ENCODE measurements at regions not wholly inside any gene's neighbourhood (a gene's known extent, or its start where the extent isn't known, plus 50 kb on each side); places are given as distances from the start of the nearest gene placed in this dataset.
"Not testable (repeated sequence)": the region's sequence is repeated elsewhere in the genome, so short reads cannot be mapped to it uniquely, and the experiment has no call there.

DNA sequence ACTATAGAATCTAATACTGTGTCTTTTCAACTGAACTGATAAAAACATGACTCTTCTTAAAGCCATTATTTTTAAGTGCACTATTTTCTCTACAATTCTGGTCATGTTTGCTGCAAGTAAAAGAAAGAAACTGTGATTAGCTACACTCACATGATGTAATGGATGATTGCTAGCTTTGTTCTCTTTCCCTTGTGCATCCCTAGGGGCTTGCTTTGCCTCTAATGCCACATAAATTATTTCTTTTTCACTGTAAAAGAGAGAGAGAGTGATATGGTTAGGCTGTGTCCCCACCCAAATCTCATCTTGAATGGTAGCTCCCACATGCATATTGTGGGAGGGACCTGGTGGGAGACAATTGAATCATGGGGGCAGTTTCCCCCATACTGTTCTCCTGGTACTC is 630.2 kb upstream of the NR3C2 start:
- Histone ChIP-seq H3K9me3 (ENCODE audit: low read length) (no peaks in the 10 kb centered on the region), H3K27ac (ENCODE audit: low read depth, low read length) (no peak overlapping the region), H3K9ac (ENCODE audit: low read length) (no peak overlapping the region), H3K4me1 (ENCODE audit: insufficient read depth, low read length) (no peaks in the 10 kb centered on the region), H3K4me3 (ENCODE audit: low read depth in 1 of 2, low read length in 2 of 2) (no peak overlapping the region), H3K36me3 (ENCODE audit: insufficient read depth, low read length) (no peaks in the 10 kb centered on the region), H3K27me3 (ENCODE audit: control insufficient read depth in 1 of 2, insufficient read depth in 2 of 2, low read length in 2 of 2) (no peaks in the 10 kb centered on the region)

DNA sequence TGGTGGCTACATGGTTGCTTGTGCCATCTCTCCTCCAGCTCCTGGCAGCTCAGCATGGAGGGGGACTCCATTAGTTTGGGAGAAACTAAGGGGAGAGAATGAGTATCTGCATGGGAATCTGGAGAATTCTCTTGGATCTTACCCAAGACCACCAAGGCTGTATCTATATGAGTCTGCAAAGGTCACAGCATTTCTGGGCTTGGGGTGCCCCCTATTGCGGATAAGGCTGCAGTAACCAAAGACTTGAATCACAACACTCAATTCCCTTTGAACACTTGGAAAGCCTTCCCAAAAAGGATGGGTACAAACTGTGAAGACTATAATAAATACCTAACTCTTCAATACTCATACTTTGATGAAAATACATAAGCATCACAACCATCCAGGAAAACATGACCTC is 623.5 kb upstream of the NR3C2 start:
- Histone ChIP-seq H3K27ac (ENCODE audit: low read depth, low read length) (no peak overlapping the region), H3K9ac (ENCODE audit: low read length) (no peak overlapping the region), H3K36me3 (ENCODE audit: insufficient read depth, low read length) (no peaks in the 10 kb centered on the region), H3K27me3 (ENCODE audit: control insufficient read depth in 1 of 2, insufficient read depth in 2 of 2, low read length in 2 of 2) (no peaks in the 10 kb centered on the region), H3K4me3 (ENCODE audit: low read depth in 1 of 2, low read length in 2 of 2) (no peak overlapping the region), H3K9me3 (ENCODE audit: low read length) (no peaks in the 10 kb centered on the region), H3K4me1 (ENCODE audit: insufficient read depth, low read length) (no peaks in the 10 kb centered on the region)

DNA sequence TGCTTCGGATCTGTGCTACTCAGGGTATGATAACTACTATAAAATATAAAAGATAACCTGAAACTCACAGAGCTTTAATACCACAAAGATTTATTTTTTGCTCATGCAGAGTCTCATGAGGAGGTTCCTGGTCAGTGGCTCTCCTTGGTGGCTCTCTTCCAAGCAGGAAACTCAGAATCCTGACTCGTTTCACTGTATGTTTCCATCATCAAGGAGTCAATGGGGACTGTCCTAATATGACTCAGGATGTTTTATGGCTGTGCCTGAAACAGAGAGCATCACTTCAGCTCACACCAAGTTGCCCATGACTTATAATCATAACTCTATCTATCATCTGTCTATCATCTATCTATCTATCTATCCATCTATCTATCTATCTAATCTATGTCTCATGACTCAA is 620.8 kb upstream of the NR3C2 start:
- Histone ChIP-seq H3K9ac (ENCODE audit: low read length) (no peak overlapping the region), H3K27ac (ENCODE audit: low read depth, low read length) (no peak overlapping the region), H3K27me3 (ENCODE audit: control insufficient read depth in 1 of 2, insufficient read depth in 2 of 2, low read length in 2 of 2) (no peaks in the 10 kb centered on the region), H3K4me1 (ENCODE audit: insufficient read depth, low read length) (no peaks in the 10 kb centered on the region), H3K36me3 (ENCODE audit: insufficient read depth, low read length) (no peaks in the 10 kb centered on the region), H3K9me3 (ENCODE audit: low read length) (no peaks in the 10 kb centered on the region), H3K4me3 (ENCODE audit: low read depth in 1 of 2, low read length in 2 of 2) (no peak overlapping the region)

DNA sequence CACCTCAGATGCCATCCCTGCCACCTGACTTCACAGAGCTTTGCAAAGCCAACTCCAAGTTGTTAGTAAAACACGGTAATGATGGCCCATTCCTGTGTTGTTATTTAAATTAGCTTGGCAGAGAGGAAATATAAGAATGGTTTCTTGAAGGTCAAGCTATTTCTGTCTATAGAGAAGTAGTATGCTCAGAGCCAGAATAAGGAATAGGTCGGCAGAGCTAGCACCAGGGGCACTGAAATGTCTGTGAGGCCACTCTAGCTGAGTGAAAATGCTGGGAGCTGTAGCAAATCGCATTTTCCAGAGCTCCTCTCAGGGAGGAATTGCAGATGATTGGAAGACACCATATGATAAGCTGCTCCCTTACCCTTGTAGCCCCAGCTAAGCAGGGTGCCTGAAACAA is 615.4 kb upstream of the NR3C2 start:
- H3K27ac ChIP-seq (ENCODE audit: low read depth, low read length), result no peak overlapping the region

DNA sequence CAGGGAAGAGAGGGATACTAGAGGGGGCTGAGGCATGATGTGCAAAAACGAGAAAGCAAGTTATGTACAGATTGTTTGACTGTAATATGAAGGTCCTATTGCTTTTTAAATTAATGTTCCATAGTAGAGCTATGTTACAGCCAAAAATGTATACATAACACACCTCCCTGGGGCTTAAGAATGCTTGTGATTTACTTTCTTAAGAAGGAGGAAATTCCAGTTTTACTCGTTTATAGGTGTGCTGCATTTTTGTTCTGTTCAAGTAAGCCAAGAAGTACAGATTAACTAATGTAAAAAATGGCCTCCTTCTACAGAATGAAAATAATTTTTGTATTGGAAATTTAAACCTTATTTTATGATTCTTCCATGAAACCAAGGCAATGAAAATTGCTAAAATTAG is 614.4 kb upstream of the NR3C2 start:
- no peak overlapping the region for H3K9ac ChIP-seq (ENCODE audit: low read length)
- H3K36me3 ChIP-seq (ENCODE audit: insufficient read depth, low read length), result no peaks in the 10 kb centered on the region
- no peaks in the 10 kb centered on the region for H3K4me1 ChIP-seq (ENCODE audit: insufficient read depth, low read length)
- no peak overlapping the region for H3K4me3 ChIP-seq (ENCODE audit: low read depth in 1 of 2, low read length in 2 of 2)
- H3K27ac ChIP-seq (ENCODE audit: low read depth, low read length), result no peak overlapping the region
- no peaks in the 10 kb centered on the region for H3K9me3 ChIP-seq (ENCODE audit: low read length)
- no peaks in the 10 kb centered on the region for H3K27me3 ChIP-seq (ENCODE audit: control insufficient read depth in 1 of 2, insufficient read depth in 2 of 2, low read length in 2 of 2)

More for the DNA sequence above, 615.4 kb upstream of the NR3C2 start:
- Histone ChIP-seq H3K36me3 (ENCODE audit: insufficient read depth, low read length) (no peaks in the 10 kb centered on the region), H3K4me3 (ENCODE audit: low read depth in 1 of 2, low read length in 2 of 2) (no peak overlapping the region), H3K4me1 (ENCODE audit: insufficient read depth, low read length) (no peaks in the 10 kb centered on the region), H3K9me3 (ENCODE audit: low read length) (no peaks in the 10 kb centered on the region), H3K27me3 (ENCODE audit: control insufficient read depth in 1 of 2, insufficient read depth in 2 of 2, low read length in 2 of 2) (no peaks in the 10 kb centered on the region), H3K9ac (ENCODE audit: low read length) (no peak overlapping the region)

GRCh38 chr4:149055624-149056023 is 613.4 kb upstream of the NR3C2 start:
- no peaks in the 10 kb centered on the region for H3K9me3 ChIP-seq (ENCODE audit: low read length)
- H3K4me1 ChIP-seq (ENCODE audit: insufficient read depth, low read length), result no peaks in the 10 kb centered on the region
- H3K4me3 ChIP-seq (ENCODE audit: low read depth in 1 of 2, low read length in 2 of 2), result no peak overlapping the region
- no peaks in the 10 kb centered on the region for H3K27me3 ChIP-seq (ENCODE audit: control insufficient read depth in 1 of 2, insufficient read depth in 2 of 2, low read length in 2 of 2)
- H3K9ac ChIP-seq (ENCODE audit: low read length), result no peak overlapping the region
- no peaks in the 10 kb centered on the region for H3K36me3 ChIP-seq (ENCODE audit: insufficient read depth, low read length)
- H3K27ac ChIP-seq (ENCODE audit: low read depth, low read length), result no peak overlapping the region

DNA sequence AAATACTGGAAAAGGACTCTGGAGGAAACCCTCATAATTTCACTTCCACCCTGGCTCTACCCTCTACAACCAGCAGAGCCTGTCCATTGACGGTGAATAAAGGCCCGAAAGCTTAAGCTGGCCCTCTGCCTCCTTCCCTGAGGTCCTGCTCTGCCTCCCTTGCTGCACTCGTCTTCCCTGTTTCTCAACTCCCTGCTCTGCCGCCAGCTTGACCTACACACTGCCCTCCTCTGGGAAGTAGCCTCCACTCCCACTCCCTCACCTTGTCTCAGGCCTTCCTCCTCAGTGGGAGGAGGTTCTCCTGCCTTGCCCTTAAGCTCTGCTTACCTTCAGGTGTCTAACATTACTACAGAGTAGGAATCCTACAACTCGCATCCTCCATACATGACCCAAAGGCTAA is 608.6 kb upstream of the NR3C2 start:
- no peaks in the 10 kb centered on the region for H3K36me3 ChIP-seq (ENCODE audit: insufficient read depth, low read length)
- H3K9me3 ChIP-seq (ENCODE audit: low read length), result no peaks in the 10 kb centered on the region
- no peak overlapping the region for H3K4me3 ChIP-seq (ENCODE audit: low read depth in 1 of 2, low read length in 2 of 2)
- H3K27me3 ChIP-seq (ENCODE audit: control insufficient read depth in 1 of 2, insufficient read depth in 2 of 2, low read length in 2 of 2), result no peaks in the 10 kb centered on the region
- no peak overlapping the region for H3K27ac ChIP-seq (ENCODE audit: low read depth, low read length)
- H3K4me1 ChIP-seq (ENCODE audit: insufficient read depth, low read length), result no peaks in the 10 kb centered on the region
- no peak overlapping the region for H3K9ac ChIP-seq (ENCODE audit: low read length)

GRCh38 chr4:149048451-149049143 is 606.4 kb upstream of the NR3C2 start:
- Histone ChIP-seq H3K36me3 (ENCODE audit: insufficient read depth, low read length) (no peaks in the 10 kb centered on the region), H3K4me3 (ENCODE audit: low read depth in 1 of 2, low read length in 2 of 2) (no peak overlapping the region), H3K27me3 (ENCODE audit: control insufficient read depth in 1 of 2, insufficient read depth in 2 of 2, low read length in 2 of 2) (no peaks in the 10 kb centered on the region), H3K27ac (ENCODE audit: low read depth, low read length) (no peak overlapping the region), H3K9ac (ENCODE audit: low read length) (no peak overlapping the region), H3K9me3 (ENCODE audit: low read length) (no peaks in the 10 kb centered on the region), H3K4me1 (ENCODE audit: insufficient read depth, low read length) (no peaks in the 10 kb centered on the region)

DNA sequence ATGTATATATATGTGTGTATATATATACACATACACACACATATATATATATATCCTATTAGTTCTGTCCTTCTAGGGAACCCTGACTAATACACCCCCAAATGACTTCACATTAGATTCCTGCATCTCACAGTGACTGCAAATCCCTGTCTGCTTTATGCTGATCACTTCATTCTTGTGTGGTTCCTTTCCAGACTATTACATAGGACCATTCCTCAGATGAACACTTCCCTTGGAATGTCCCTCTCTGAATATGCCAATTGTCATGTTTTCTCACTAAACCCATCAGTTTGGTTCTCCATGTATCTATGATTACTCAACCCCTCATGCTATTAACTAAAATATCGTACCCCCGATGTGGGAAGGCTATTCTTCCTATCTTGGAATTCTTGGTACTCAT is 605.2 kb upstream of the NR3C2 start:
- Histone ChIP-seq H3K4me1 (ENCODE audit: insufficient read depth, low read length) (no peaks in the 10 kb centered on the region), H3K36me3 (ENCODE audit: insufficient read depth, low read length) (no peaks in the 10 kb centered on the region), H3K9ac (ENCODE audit: low read length) (no peak overlapping the region), H3K27ac (ENCODE audit: low read depth, low read length) (no peak overlapping the region), H3K9me3 (ENCODE audit: low read length) (no peaks in the 10 kb centered on the region), H3K27me3 (ENCODE audit: control insufficient read depth in 1 of 2, insufficient read depth in 2 of 2, low read length in 2 of 2) (no peaks in the 10 kb centered on the region), H3K4me3 (ENCODE audit: low read depth in 1 of 2, low read length in 2 of 2) (no peak overlapping the region)

DNA sequence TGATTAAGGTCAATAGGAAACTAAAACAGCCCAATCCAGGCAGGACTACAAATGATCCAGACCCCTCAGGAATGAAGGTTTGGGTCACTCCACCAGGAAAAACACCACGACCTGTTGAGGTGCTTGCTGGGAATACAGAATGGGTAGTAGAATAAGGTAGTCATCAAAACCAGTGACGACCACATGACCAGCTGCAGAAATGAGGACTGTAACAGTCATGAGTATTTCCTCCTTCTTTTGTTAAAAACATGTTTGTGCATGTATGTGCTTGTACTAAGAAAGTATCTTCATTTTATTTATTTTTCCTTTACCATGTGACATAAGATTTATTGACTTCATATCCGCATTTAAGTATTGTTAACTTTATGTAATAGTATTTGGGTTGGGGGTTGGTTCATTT is 603.5 kb upstream of the NR3C2 start:
- no peaks in the 10 kb centered on the region for H3K9me3 ChIP-seq (ENCODE audit: low read length)
- H3K36me3 ChIP-seq (ENCODE audit: insufficient read depth, low read length), result no peaks in the 10 kb centered on the region
- no peak overlapping the region for H3K27ac ChIP-seq (ENCODE audit: low read depth, low read length)

GRCh38 chr4:149039786-149040185 is 597.6 kb upstream of the NR3C2 start:
- not testable (repeated sequence) for H3K36me3 ChIP-seq (ENCODE audit: insufficient read depth, low read length); H3K27me3 ChIP-seq (ENCODE audit: control insufficient read depth in 1 of 2, insufficient read depth in 2 of 2, low read length in 2 of 2); H3K9ac ChIP-seq (ENCODE audit: low read length); H3K9me3 ChIP-seq (ENCODE audit: low read length); H3K4me1 ChIP-seq (ENCODE audit: insufficient read depth, low read length); H3K27ac ChIP-seq (ENCODE audit: low read depth, low read length); H3K4me3 ChIP-seq (ENCODE audit: low read depth in 1 of 2, low read length in 2 of 2)

More for the DNA sequence above, 603.5 kb upstream of the NR3C2 start:
- H3K4me3 ChIP-seq (ENCODE audit: low read depth in 1 of 2, low read length in 2 of 2), result no peak overlapping the region
- no peaks in the 10 kb centered on the region for H3K4me1 ChIP-seq (ENCODE audit: insufficient read depth, low read length)
- no peaks in the 10 kb centered on the region for H3K27me3 ChIP-seq (ENCODE audit: control insufficient read depth in 1 of 2, insufficient read depth in 2 of 2, low read length in 2 of 2)
- H3K9ac ChIP-seq (ENCODE audit: low read length), result no peak overlapping the region

- no peaks in the 10 kb centered on the region for H3K4me1 ChIP-seq (ENCODE audit: insufficient read depth, low read length)
Measured at GRCh38 chr4:149031399-149031798, 589.2 kb upstream of the NR3C2 start.

More at GRCh38 chr4:149031399-149031798, 589.2 kb upstream of the NR3C2 start:
- no peak overlapping the region for H3K9ac ChIP-seq (ENCODE audit: low read length)
- H3K4me3 ChIP-seq (ENCODE audit: low read depth in 1 of 2, low read length in 2 of 2), result no peak overlapping the region
- no peak overlapping the region for H3K27ac ChIP-seq (ENCODE audit: low read depth, low read length)
- no peaks in the 10 kb centered on the region for H3K27me3 ChIP-seq (ENCODE audit: control insufficient read depth in 1 of 2, insufficient read depth in 2 of 2, low read length in 2 of 2)
- H3K9me3 ChIP-seq (ENCODE audit: low read length), result no peaks in the 10 kb centered on the region
- H3K36me3 ChIP-seq (ENCODE audit: insufficient read depth, low read length), result no peaks in the 10 kb centered on the region

Data from muscle layer of colon (tissue), 2 donors.